Esophagus mucosa (tissue), 1 donor: ENCODE measurements at regions not wholly inside any gene's neighbourhood (a gene's known extent, or its start where the extent isn't known, plus 50 kb on each side); places are given as distances from the start of the nearest gene placed in this dataset.

Experiments used
- ATAC-seq: fragments of 200-7000 bp; cut with Tn5 transposase; one replicate; pipeline ENCODE4 v1.9.1; 2020
- donor health status: DM: yes; HTN: yes; CAD: no.

- no peak for ATAC-seq
Observed at GRCh38 chr1:221907166-221907932, 165.5 kb upstream of the DUSP10 start.

- no peak for ATAC-seq
Observed at GRCh38 chr1:221905802-221906201, 163.9 kb upstream of the DUSP10 start.

GRCh38 chr1:221904319-221904718 is 162.4 kb upstream of the DUSP10 start:
- ATAC-seq: no peak

GRCh38 chr1:221903594-221903993 is 161.7 kb upstream of the DUSP10 start:
- ATAC-seq: no peak

GRCh38 chr1:221902961-221903360 is 161.1 kb upstream of the DUSP10 start:
- ATAC-seq: no peak

GRCh38 chr1:221900678-221901077 is 158.8 kb upstream of the DUSP10 start:
- no peak for ATAC-seq

GRCh38 chr1:221897321-221897721 is 155.4 kb upstream of the DUSP10 start:
- no peak for ATAC-seq

- ATAC-seq: no peak
Observed at GRCh38 chr1:221892301-221892830, 150.5 kb upstream of the DUSP10 start.

- ATAC-seq: no peak
Observed at GRCh38 chr1:221891708-221892107, 149.8 kb upstream of the DUSP10 start.

GRCh38 chr1:221888801-221889200 is 146.9 kb upstream of the DUSP10 start:
- ATAC-seq: no peak

- ATAC-seq: no peak
Observed at GRCh38 chr1:221888218-221888617, 146.3 kb upstream of the DUSP10 start.

- ATAC-seq: no peak
Observed at GRCh38 chr1:221887758-221888157, 145.9 kb upstream of the DUSP10 start.

GRCh38 chr1:221887415-221887746 is 145.5 kb upstream of the DUSP10 start:
- ATAC-seq: no peak

- peak; percentile 99 for ATAC-seq
Observed at GRCh38 chr1:221886743-221887414, 145.0 kb upstream of the DUSP10 start.

- no peak for ATAC-seq
Observed at GRCh38 chr1:221886311-221886710, 144.4 kb upstream of the DUSP10 start.

GRCh38 chr1:221884821-221885220 is 142.9 kb upstream of the DUSP10 start:
- ATAC-seq: no peak

GRCh38 chr1:221881805-221882581 is 140.1 kb upstream of the DUSP10 start:
- no peak for ATAC-seq

- ATAC-seq: no peak
Observed at GRCh38 chr1:221880182-221880581, 138.3 kb upstream of the DUSP10 start.

GRCh38 chr1:221878134-221878533 is 136.2 kb upstream of the DUSP10 start:
- no peak for ATAC-seq

- ATAC-seq: no peak
Observed at GRCh38 chr1:221877311-221877710, 135.4 kb upstream of the DUSP10 start.

- no peak for ATAC-seq
Observed at GRCh38 chr1:221875004-221875330, 133.1 kb upstream of the DUSP10 start.

GRCh38 chr1:221874285-221875003 is 132.6 kb upstream of the DUSP10 start:
- no peak for ATAC-seq

- ATAC-seq: no peak
Observed at GRCh38 chr1:221873673-221874072, 131.8 kb upstream of the DUSP10 start.
